Colonic mucosa (tissue), 4 donors: ENCODE measurements at regions not wholly inside any gene's neighbourhood (a gene's known extent, or its start where the extent isn't known, plus 50 kb on each side); places are given as distances from the start of the nearest gene placed in this dataset.

Experiments
- DNase-seq: peaks from one replicate; pipeline ENCODE4 v3.0.0-alpha.2; 2020
- H3K27ac ChIP-seq: fragments of 200-600 bp; one replicate; pipeline ENCODE4 v1.8.0; 2021
- H3K27me3 ChIP-seq: fragments of 200-600 bp; one replicate; pipeline ENCODE4 v1.8.0; 2021
- H3K36me3 ChIP-seq: fragments of 200-600 bp; one replicate; pipeline ENCODE4 v1.8.0; 2021
- H3K4me1 ChIP-seq: fragments of 200-600 bp; one replicate; pipeline ENCODE4 v1.8.0; 2021; ENCODE audit warnings: mild to moderate bottlenecking
- H3K4me3 ChIP-seq: fragments of 200-600 bp; one replicate; pipeline ENCODE4 v1.8.0; 2021
- H3K9ac ChIP-seq, 2 donors: one replicate each; pipeline ENCODE4 v1.7.0; 2013; ENCODE audit warnings: control low read depth in 2 of 2, low read depth in 2 of 2, low read length in 2 of 2
- H3K9me3 ChIP-seq: fragments of 200-600 bp; one replicate; pipeline ENCODE4 v1.8.0; 2021
- intact Hi-C: fragments of 100-400 bp; cut with DNase I; formaldehyde crosslinking; loops from one replicate; pipeline ENCODE4 v1.14.1; 2022
- TF ChIP-seq, protein P1 (sequence below): fragments of 200-600 bp; IDR thresholded peaks from one replicate; pipeline ENCODE4 v1.8.0; 2022; ENCODE audit warnings: antibody characterized with exemption, mild to moderate bottlenecking
- donor health status: healthy.
- donor health status: DM: no; HTN: no; CAD: no.
- donor health status: DM: no; HTN: no; CAD: no.

GRCh38 chr3:189580190-189580589, 51.0 kb upstream of the TP63 start:
- no peak overlapping the region for H3K27ac ChIP-seq
- no peaks in the 10 kb centered on the region for H3K4me1 ChIP-seq
- no peak for DNase-seq
- intact Hi-C loops, result no loop called here
- H3K36me3 ChIP-seq, result no peaks in the 10 kb centered on the region
- H3K4me3 ChIP-seq, result no peak overlapping the region
- H3K9me3 ChIP-seq, result no peaks in the 10 kb centered on the region
- no peaks in the 10 kb centered on the region for H3K27me3 ChIP-seq
- no peak overlapping the region for H3K9ac ChIP-seq
- TF ChIP-seq, protein P1, sequence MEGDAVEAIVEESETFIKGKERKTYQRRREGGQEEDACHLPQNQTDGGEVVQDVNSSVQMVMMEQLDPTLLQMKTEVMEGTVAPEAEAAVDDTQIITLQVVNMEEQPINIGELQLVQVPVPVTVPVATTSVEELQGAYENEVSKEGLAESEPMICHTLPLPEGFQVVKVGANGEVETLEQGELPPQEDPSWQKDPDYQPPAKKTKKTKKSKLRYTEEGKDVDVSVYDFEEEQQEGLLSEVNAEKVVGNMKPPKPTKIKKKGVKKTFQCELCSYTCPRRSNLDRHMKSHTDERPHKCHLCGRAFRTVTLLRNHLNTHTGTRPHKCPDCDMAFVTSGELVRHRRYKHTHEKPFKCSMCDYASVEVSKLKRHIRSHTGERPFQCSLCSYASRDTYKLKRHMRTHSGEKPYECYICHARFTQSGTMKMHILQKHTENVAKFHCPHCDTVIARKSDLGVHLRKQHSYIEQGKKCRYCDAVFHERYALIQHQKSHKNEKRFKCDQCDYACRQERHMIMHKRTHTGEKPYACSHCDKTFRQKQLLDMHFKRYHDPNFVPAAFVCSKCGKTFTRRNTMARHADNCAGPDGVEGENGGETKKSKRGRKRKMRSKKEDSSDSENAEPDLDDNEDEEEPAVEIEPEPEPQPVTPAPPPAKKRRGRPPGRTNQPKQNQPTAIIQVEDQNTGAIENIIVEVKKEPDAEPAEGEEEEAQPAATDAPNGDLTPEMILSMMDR, result no peak
